GM23338 (cell line): ENCODE measurements at regions not wholly inside any gene's neighbourhood (a gene's known extent, or its start where the extent isn't known, plus 50 kb on each side); places are given as distances from the start of the nearest gene placed in this dataset.

Source experiments
- CTCF ChIP-seq, 2 experiments: fragments of 200-600 bp in 1 of 2; sonication (generic) in 1 of 2; conservative IDR thresholded peaks; 2 replicates each; pipeline versions ENCODE4 v1.5.1 to v1.6.1; 2016 to 2017; ENCODE audit warnings: antibody characterized with exemption in 2 of 2, low read depth in 2 of 2, mild to moderate bottlenecking in 2 of 2, moderate library complexity in 1 of 2
- ETS1 ChIP-seq: IDR thresholded peaks from 2 replicates; pipeline ENCODE4 v1.6.1; 2016; ENCODE audit warnings: antibody characterized with exemption
- EZH2 ChIP-seq: fragments of 200-600 bp; sonication (generic); IDR thresholded peaks from one replicate; pipeline ENCODE4 v1.8.0; 2017; ENCODE audit warnings: antibody characterized with exemption, mild to moderate bottlenecking, low read depth; ENCODE audit not compliant: unreplicated experiment
- EZH2phosphoT487 ChIP-seq: fragments of 200-600 bp; sonication (generic); IDR thresholded peaks from one replicate; pipeline ENCODE4 v1.8.1; 2018; ENCODE audit warnings: antibody characterized with exemption; ENCODE audit not compliant: unreplicated experiment
- JUNB ChIP-seq: IDR thresholded peaks from one replicate; pipeline ENCODE4 v1.6.1; 2016; ENCODE audit warnings: antibody characterized with exemption; ENCODE audit not compliant: unreplicated experiment
- NANOG ChIP-seq: IDR thresholded peaks from 2 replicates; pipeline ENCODE4 v1.6.1; 2016; ENCODE audit warnings: antibody characterized with exemption, borderline replicate concordance
- POLR2AphosphoS5 ChIP-seq: IDR thresholded peaks from 2 replicates; pipeline ENCODE4 v1.6.1; 2016; ENCODE audit warnings: antibody characterized with exemption, low read depth
- REST ChIP-seq: IDR thresholded peaks from one replicate; pipeline ENCODE4 v1.6.1; 2018; ENCODE audit warnings: antibody characterized with exemption; ENCODE audit not compliant: unreplicated experiment
- STAT1 ChIP-seq: IDR thresholded peaks from one replicate; pipeline ENCODE4 v1.6.1; 2016; ENCODE audit warnings: antibody characterized with exemption; ENCODE audit not compliant: unreplicated experiment
- ZNF114 ChIP-seq: fragments of 250-450 bp; sonication (Bioruptor Pico); IDR thresholded peaks from 2 replicates; pipeline ENCODE4 v1.5.0; 2020; ENCODE audit warnings: mild to moderate bottlenecking, moderate library complexity
- ZNF462 ChIP-seq: fragments of 250-450 bp; sonication (Bioruptor Pico); IDR thresholded peaks from 2 replicates; pipeline ENCODE4 v1.5.0; 2020; ENCODE audit warnings: mild to moderate bottlenecking, moderate library complexity

GRCh38 chr20:20812136-20812535 is 99.7 kb upstream of the RALGAPA2 start:
- TF ChIP-seq CTCF (conservative IDR thresholded peaks at IDR 0.05; ENCODE audit: low read depth in 2 of 2) (no peak), EZH2phosphoT487 (no peak), EZH2 (no peak), ZNF462 (CRISPR knock-in tag) (no peak), POLR2AphosphoS5 (no peak), REST (no peak), ETS1 (no peak), STAT1 (no peak), ZNF114 (CRISPR knock-in tag) (no peak), JUNB (no peak), NANOG (no peak)
